Adrenal gland (tissue), 9 donors: ENCODE measurements at regions not wholly inside any gene's neighbourhood (a gene's known extent, or its start where the extent isn't known, plus 50 kb on each side); places are given as distances from the start of the nearest gene placed in this dataset.

ENCODE experiments used
- DNase-seq, 7 donors: peaks; one replicate each; pipeline ENCODE4 v3.0.0-alpha.2; 2019 to 2020
- H3K27ac ChIP-seq, 5 donors: fragments of 200-600 bp; sonication (generic) in 4 of 5; 1 replicate in 3 of 5; 2 replicates in 2 of 5; pipeline versions ENCODE4 v1.5.1 to v1.8.0; 2016 to 2020; ENCODE audit warnings: mild to moderate bottlenecking in 1 of 5
- H3K27me3 ChIP-seq: fragments of 200-600 bp; 2 replicates; pipeline ENCODE4 v1.8.0; 2021
- H3K36me3 ChIP-seq, 2 donors: fragments of 200-600 bp; replicated peaks in 1 of 2; 1 replicate in 1 of 2; 2 replicates in 1 of 2; pipeline versions ENCODE4 v1.5.1 to v1.8.0; 2018 to 2022
- H3K4me1 ChIP-seq, 2 donors: fragments of 200-600 bp; replicated peaks in 1 of 2; 1 replicate in 1 of 2; 2 replicates in 1 of 2; pipeline versions ENCODE4 v1.5.1 to v1.8.0; 2018 to 2021
- H3K4me3 ChIP-seq, 4 donors: fragments of 200-600 bp; sonication (generic) in 3 of 4; one replicate each; pipeline ENCODE4 v1.5.1; 2016 to 2018
- H3K9me3 ChIP-seq, 3 donors: fragments of 200-600 bp; sonication (generic) in 1 of 3; replicated peaks in 1 of 3; 1 replicate in 2 of 3; 2 replicates in 1 of 3; pipeline versions ENCODE4 v1.5.1 to v1.8.0; 2016 to 2021
- CTCF ChIP-seq, 6 experiments: fragments of 450-650 bp in 4 of 6; fragments of 200-600 bp in 2 of 6; sonication (generic) in 1 of 6; IDR thresholded peaks; 1 replicate in 5 of 6; 2 replicates in 1 of 6; pipeline versions ENCODE4 v1.5.1 to v1.8.0; 2016 to 2021; ENCODE audit warnings: antibody characterized with exemption in 6 of 6, mild to moderate bottlenecking in 2 of 6, moderate library complexity in 1 of 6
- POLR2A ChIP-seq, 2 donors: fragments of 450-650 bp; IDR thresholded peaks; one replicate each; pipeline ENCODE4 v1.6.1; 2017; ENCODE audit warnings: antibody characterized with exemption in 2 of 2, mild to moderate bottlenecking in 2 of 2, moderate library complexity in 1 of 2
- WGBS, 4 donors: extraction: QIAGEN DNeasy Blood & Tissue Kit in 2 of 4; methylation state at CpG; one replicate each; pipeline versions ENCODE4 v1.1.5 to v1.1.7; 2013 to 2017; 5-methylcytosine and 5-hydroxymethylcytosine counted together
- intact Hi-C, 2 donors: fragments of 100-400 bp; cut with DNase I; formaldehyde crosslinking; loops; one replicate each; pipeline versions ENCODE4 v1.14.1 to v1.15.0; 2022 to 2023
- donor health status: healthy with polysubstance abuse.
- donor health status: Bipolar disorder and iron deficiency.
- donor health status: DM: yes; HTN: yes; CAD: no.
- donor health status: DM: no; HTN: no; CAD: no.
- donor health status: DM: no; HTN: no; CAD: no.

- Histone ChIP-seq H3K9me3 (peaks cover 0 to 5% (median 0%) of the 10 kb centered on the region in 3 donors), H3K27ac (no peak overlapping the region), H3K27me3 (no peaks in the 10 kb centered on the region), H3K4me3 (no peak overlapping the region), H3K36me3 (no peaks in the 10 kb centered on the region), H3K4me1 (no peaks in the 10 kb centered on the region)
- intact Hi-C loops = no loop called here
- no peak for DNase-seq
- WGBS, 4 donors = 76 to 81% (median 78%) methylated on average over 3 of the region's 3 CpGs
- TF ChIP-seq CTCF (IDR thresholded peaks at IDR 0.05) (no peak), POLR2A (IDR thresholded peaks at IDR 0.05) (no peak)
Observed at GRCh38 chr21:20800106-20800505, 198.1 kb upstream of the NCAM2 start.

- intact Hi-C loops = no loop called here
- no peak for DNase-seq
- Histone ChIP-seq H3K27ac (no peak overlapping the region), H3K4me1 (no peaks in the 10 kb centered on the region), H3K9me3 (peaks cover 0 to 5% (median 0%) of the 10 kb centered on the region in 3 donors), H3K27me3 (no peaks in the 10 kb centered on the region), H3K36me3 (no peaks in the 10 kb centered on the region), H3K4me3 (no peak overlapping the region)
- no peak for TF ChIP-seq CTCF (IDR thresholded peaks at IDR 0.05)
- TF ChIP-seq POLR2A (IDR thresholded peaks at IDR 0.05) = no peak
- WGBS, 4 donors = 76 to 89% (median 83%) methylated on average over 4 of the region's 4 CpGs
Observed at GRCh38 chr21:20802201-20802600, 196.0 kb upstream of the NCAM2 start.

DNA sequence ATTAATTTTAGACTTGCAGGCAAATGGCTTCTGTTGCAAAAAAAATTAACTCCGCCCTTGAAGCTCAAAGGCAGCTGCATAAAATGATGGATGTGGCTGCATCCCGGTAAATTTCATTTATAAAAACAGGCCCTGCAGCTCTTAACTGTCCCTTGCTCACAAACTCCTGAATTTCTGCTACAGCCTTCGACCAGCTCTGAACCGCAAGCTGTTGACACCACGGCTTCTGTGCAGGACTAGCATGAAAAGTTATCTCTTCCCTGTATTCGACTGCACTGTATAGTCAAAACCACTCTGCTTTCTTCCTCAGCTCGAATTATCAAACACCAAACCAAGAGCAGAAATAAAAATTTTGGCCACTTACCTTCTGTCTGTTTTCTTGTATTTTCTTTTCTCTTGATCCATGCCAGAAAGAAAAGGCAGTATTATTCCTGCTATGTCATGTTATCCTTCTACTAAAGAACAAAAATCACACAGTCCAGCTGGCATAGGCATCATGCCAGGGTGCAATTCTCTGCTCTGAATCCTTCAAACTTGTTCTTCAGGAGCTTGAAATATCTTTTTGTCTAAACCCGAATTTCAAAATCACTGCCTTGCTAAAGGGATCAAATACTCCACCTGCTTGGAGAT lies 195.5 kb upstream of the NCAM2 start:
- DNase-seq = no peak
- Histone ChIP-seq H3K27me3 (no peaks in the 10 kb centered on the region), H3K36me3 (no peaks in the 10 kb centered on the region), H3K27ac (no peak overlapping the region), H3K4me1 (no peaks in the 10 kb centered on the region), H3K9me3 (peaks cover 0 to 5% (median 0%) of the 10 kb centered on the region in 3 donors), H3K4me3 (no peak overlapping the region)
- intact Hi-C loops = no loop called here
- no peak for TF ChIP-seq POLR2A (IDR thresholded peaks at IDR 0.05)
- no peak for TF ChIP-seq CTCF (IDR thresholded peaks at IDR 0.05)
- 47 to 62% (median 56%) methylated on average over 8 of the region's 8 CpGs for WGBS, 4 donors

- Histone ChIP-seq H3K4me3 (no peak overlapping the region), H3K36me3 (no peaks in the 10 kb centered on the region), H3K27ac (no peak overlapping the region), H3K27me3 (no peaks in the 10 kb centered on the region), H3K9me3 (no peaks in the 10 kb centered on the region), H3K4me1 (no peaks in the 10 kb centered on the region)
- no peak for TF ChIP-seq POLR2A (IDR thresholded peaks at IDR 0.05)
- TF ChIP-seq CTCF (IDR thresholded peaks at IDR 0.05) = no peak
- no peak for DNase-seq
- WGBS, 4 donors = 78 to 88% (median 83%) methylated on average over 6 of the region's 6 CpGs
- intact Hi-C loops = no loop called here
Observed at GRCh38 chr21:20811702-20812101, 186.5 kb upstream of the NCAM2 start.
